ACC112 (cell line): ENCODE measurements at regions not wholly inside any gene's neighbourhood (a gene's known extent, or its start where the extent isn't known, plus 50 kb on each side); places are given as distances from the start of the nearest gene placed in this dataset.

ENCODE experiments used
- H2AFZ ChIP-seq: fragments of 200-600 bp; sonication (generic); one replicate; pipeline ENCODE4 v1.6.0; 2017; ENCODE audit warnings: antibody characterized with exemption, low read length; ENCODE audit not compliant: unreplicated experiment
- H3K27ac ChIP-seq: fragments of 200-600 bp; sonication (generic); 2 replicates; pipeline ENCODE4 v1.5.1; 2014; ENCODE audit warnings: low read depth, mild to moderate bottlenecking, antibody characterized with exemption, low read length, moderate library complexity
- H3K27me3 ChIP-seq: fragments of 200-600 bp; sonication (generic); 2 replicates; pipeline ENCODE4 v1.6.1; 2014; ENCODE audit warnings: mild to moderate bottlenecking, antibody characterized with exemption, low read length, moderate library complexity, mixed read lengths; ENCODE audit not compliant: insufficient read depth
- H3K36me3 ChIP-seq: fragments of 200-600 bp; sonication (generic); 2 replicates; pipeline ENCODE4 v1.6.1; 2016; ENCODE audit warnings: mild to moderate bottlenecking, antibody characterized with exemption, low read length, moderate library complexity, mixed read lengths; ENCODE audit not compliant: insufficient read depth
- H3K4me1 ChIP-seq: fragments of 200-600 bp; sonication (generic); one replicate; pipeline ENCODE4 v1.6.1; 2016; ENCODE audit warnings: low read length, mixed read lengths; ENCODE audit not compliant: insufficient read depth, unreplicated experiment, control insufficient read depth
- H3K4me3 ChIP-seq: fragments of 200-600 bp; sonication (generic); 2 replicates; pipeline ENCODE4 v1.5.1; 2014; ENCODE audit warnings: mild to moderate bottlenecking, low read depth, low read length
- H3K79me2 ChIP-seq: fragments of 200-600 bp; sonication (generic); one replicate; pipeline ENCODE4 v1.6.0; 2016; ENCODE audit warnings: low read length; ENCODE audit not compliant: control insufficient read depth, unreplicated experiment, insufficient read depth

GRCh38 chr6:168880271-168880670, 373.4 kb downstream of the THBS2 start:
- Histone ChIP-seq H3K36me3 (no peaks in the 10 kb centered on the region), H3K4me3 (no peak overlapping the region), H3K27ac (no peak overlapping the region), H3K79me2 (no peaks in the 10 kb centered on the region), H3K27me3 (0 out of 2 replicates have a peak, but pooled peaks cover 5% of the 10 kb centered on the region), H2AFZ (no peak overlapping the region), H3K4me1 (no peaks in the 10 kb centered on the region)

GRCh38 chr6:168877821-168878282, 375.8 kb downstream of the THBS2 start:
- Histone ChIP-seq H3K27me3 (peaks cover 12% of the 10 kb centered on the region), H2AFZ (no peak overlapping the region), H3K27ac (no peak overlapping the region)

GRCh38 chr6:168876956-168877355, 376.7 kb downstream of the THBS2 start:
- Histone ChIP-seq H3K27me3 (peaks cover 18% of the 10 kb centered on the region), H3K79me2 (no peaks in the 10 kb centered on the region), H3K36me3 (no peaks in the 10 kb centered on the region), H3K4me1 (no peaks in the 10 kb centered on the region), H3K27ac (no peak overlapping the region), H3K4me3 (no peak overlapping the region), H2AFZ (no peak overlapping the region)

More at GRCh38 chr6:168877821-168878282, 375.8 kb downstream of the THBS2 start:
- no peaks in the 10 kb centered on the region for H3K36me3 ChIP-seq
- H3K4me3 ChIP-seq: no peak overlapping the region
- no peaks in the 10 kb centered on the region for H3K79me2 ChIP-seq
- no peaks in the 10 kb centered on the region for H3K4me1 ChIP-seq

- no peaks in the 10 kb centered on the region for H3K79me2 ChIP-seq
- no peak overlapping the region for H2AFZ ChIP-seq
- H3K36me3 ChIP-seq: no peaks in the 10 kb centered on the region
- H3K27me3 ChIP-seq: peaks cover 18% of the 10 kb centered on the region
- no peak overlapping the region for H3K27ac ChIP-seq
- no peaks in the 10 kb centered on the region for H3K4me1 ChIP-seq
- no peak overlapping the region for H3K4me3 ChIP-seq
Measured at GRCh38 chr6:168875811-168876576, 377.7 kb downstream of the THBS2 start.

GRCh38 chr6:168874637-168875036, 379.0 kb downstream of the THBS2 start:
- no peak overlapping the region for H2AFZ ChIP-seq
- no peaks in the 10 kb centered on the region for H3K79me2 ChIP-seq
- H3K27me3 ChIP-seq: peaks cover 18% of the 10 kb centered on the region
- H3K27ac ChIP-seq: no peak overlapping the region
- H3K4me3 ChIP-seq: no peak overlapping the region
- H3K4me1 ChIP-seq: no peaks in the 10 kb centered on the region
- no peaks in the 10 kb centered on the region for H3K36me3 ChIP-seq

- H3K4me1 ChIP-seq: no peaks in the 10 kb centered on the region
- no peak overlapping the region for H3K27ac ChIP-seq
- H2AFZ ChIP-seq: no peak overlapping the region
- peaks cover 18% of the 10 kb centered on the region for H3K27me3 ChIP-seq
- no peaks in the 10 kb centered on the region for H3K36me3 ChIP-seq
- H3K79me2 ChIP-seq: no peaks in the 10 kb centered on the region
- no peak overlapping the region for H3K4me3 ChIP-seq
Measured at GRCh38 chr6:168873278-168874190, 380.1 kb downstream of the THBS2 start.

- Histone ChIP-seq H2AFZ (no peak overlapping the region), H3K36me3 (no peaks in the 10 kb centered on the region), H3K79me2 (no peaks in the 10 kb centered on the region), H3K4me1 (no peaks in the 10 kb centered on the region), H3K4me3 (peak overlapping the region; percentile 33; the same call in 1 of the 2 replicates), H3K27ac (no peak overlapping the region), H3K27me3 (peaks cover 18% of the 10 kb centered on the region)
Measured at GRCh38 chr6:168871642-168872315, 381.9 kb downstream of the THBS2 start.

GRCh38 chr6:168870982-168871381, 382.7 kb downstream of the THBS2 start:
- H2AFZ ChIP-seq: no peak overlapping the region
- H3K27me3 ChIP-seq: peaks cover 18% of the 10 kb centered on the region
- H3K27ac ChIP-seq: no peak overlapping the region
- no peaks in the 10 kb centered on the region for H3K79me2 ChIP-seq
- no peaks in the 10 kb centered on the region for H3K4me1 ChIP-seq
- H3K4me3 ChIP-seq: no peak overlapping the region
- H3K36me3 ChIP-seq: no peaks in the 10 kb centered on the region

- H3K36me3 ChIP-seq: no peaks in the 10 kb centered on the region
- H3K79me2 ChIP-seq: no peaks in the 10 kb centered on the region
- peaks cover 9% of the 10 kb centered on the region; the same call in 1 of the 2 replicates for H3K27me3 ChIP-seq
- H3K4me3 ChIP-seq: no peak overlapping the region
- H3K27ac ChIP-seq: no peak overlapping the region
- no peak overlapping the region for H2AFZ ChIP-seq
- H3K4me1 ChIP-seq: no peaks in the 10 kb centered on the region
Measured at GRCh38 chr6:168867247-168868102, 386.2 kb downstream of the THBS2 start.
